ENCODE measurements at regions not wholly inside any gene's neighbourhood (a gene's known extent, or its start where the extent isn't known, plus 50 kb on each side); places are given as distances from the start of the nearest gene placed in this dataset.

DNA sequence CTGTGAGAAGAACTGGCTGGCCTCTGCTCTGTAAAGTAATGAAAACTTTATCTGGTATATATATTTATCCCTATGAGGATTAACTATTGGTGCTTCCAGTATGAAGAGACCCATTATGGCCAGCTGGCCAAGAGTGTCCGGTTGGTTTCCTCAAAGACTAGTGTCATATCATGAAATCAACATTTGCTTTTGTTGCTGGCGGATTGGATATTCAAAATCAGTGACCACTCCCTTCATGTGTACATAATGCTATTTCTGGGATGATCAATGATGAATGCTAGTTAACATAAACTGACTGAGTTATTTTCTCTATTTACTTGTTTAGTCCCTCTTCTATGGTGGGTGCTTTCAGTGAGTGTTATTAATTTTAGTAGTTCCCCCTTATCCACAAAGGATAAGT is 60.8 kb upstream of the NUDT12 start:
- H3K4me3 ChIP-seq (ENCODE audit: low read depth, low read length, poor library complexity, severe bottlenecking) = no peak overlapping the region
- H2AFZ ChIP-seq (ENCODE audit: low read length) = no peak overlapping the region
- TF ChIP-seq EZH2phosphoT487 (IDR thresholded peaks at IDR 0.05; ENCODE audit: borderline replicate concordance, low read depth, low read length) = no peak
- TF ChIP-seq, protein P1, sequence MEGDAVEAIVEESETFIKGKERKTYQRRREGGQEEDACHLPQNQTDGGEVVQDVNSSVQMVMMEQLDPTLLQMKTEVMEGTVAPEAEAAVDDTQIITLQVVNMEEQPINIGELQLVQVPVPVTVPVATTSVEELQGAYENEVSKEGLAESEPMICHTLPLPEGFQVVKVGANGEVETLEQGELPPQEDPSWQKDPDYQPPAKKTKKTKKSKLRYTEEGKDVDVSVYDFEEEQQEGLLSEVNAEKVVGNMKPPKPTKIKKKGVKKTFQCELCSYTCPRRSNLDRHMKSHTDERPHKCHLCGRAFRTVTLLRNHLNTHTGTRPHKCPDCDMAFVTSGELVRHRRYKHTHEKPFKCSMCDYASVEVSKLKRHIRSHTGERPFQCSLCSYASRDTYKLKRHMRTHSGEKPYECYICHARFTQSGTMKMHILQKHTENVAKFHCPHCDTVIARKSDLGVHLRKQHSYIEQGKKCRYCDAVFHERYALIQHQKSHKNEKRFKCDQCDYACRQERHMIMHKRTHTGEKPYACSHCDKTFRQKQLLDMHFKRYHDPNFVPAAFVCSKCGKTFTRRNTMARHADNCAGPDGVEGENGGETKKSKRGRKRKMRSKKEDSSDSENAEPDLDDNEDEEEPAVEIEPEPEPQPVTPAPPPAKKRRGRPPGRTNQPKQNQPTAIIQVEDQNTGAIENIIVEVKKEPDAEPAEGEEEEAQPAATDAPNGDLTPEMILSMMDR (conservative IDR thresholded peaks at IDR 0.05; ENCODE audit: low read length) = no peak
- H3K9me3 ChIP-seq (ENCODE audit: low read length) = no peaks in the 10 kb centered on the region
- no TSS peak for BruUV-seq (replicated peaks)
- DNase-seq (ENCODE audit: low spot score) = no peak
- H3K36me3 ChIP-seq (ENCODE audit: insufficient read depth, low read length) = no peaks in the 10 kb centered on the region
- POLR2A ChIA-PET = no interaction called here
- intact Hi-C loops (cut with micrococcal nuclease; ENCODE audit: unreplicated experiment) = no loop called here
- H3K79me2 ChIP-seq (ENCODE audit: insufficient read depth, low read depth, low read length) = no peaks in the 10 kb centered on the region
- no peak overlapping the region for H3K4me2 ChIP-seq (ENCODE audit: low read length)
- no peak overlapping the region for H3K27ac ChIP-seq (ENCODE audit: low read depth, low read length, poor library complexity, severe bottlenecking)
- H3K4me1 ChIP-seq (ENCODE audit: insufficient read depth, low read length, poor library complexity, severe bottlenecking) = no peaks in the 10 kb centered on the region
- no peaks in the 10 kb centered on the region for H3K9me2 ChIP-seq (ENCODE audit: insufficient read depth, low read length)
- no peaks in the 10 kb centered on the region for H4K20me1 ChIP-seq (ENCODE audit: insufficient read depth, low read length)
- CTCF ChIA-PET (ENCODE audit: unreplicated experiment) = no interaction called here

DNA sequence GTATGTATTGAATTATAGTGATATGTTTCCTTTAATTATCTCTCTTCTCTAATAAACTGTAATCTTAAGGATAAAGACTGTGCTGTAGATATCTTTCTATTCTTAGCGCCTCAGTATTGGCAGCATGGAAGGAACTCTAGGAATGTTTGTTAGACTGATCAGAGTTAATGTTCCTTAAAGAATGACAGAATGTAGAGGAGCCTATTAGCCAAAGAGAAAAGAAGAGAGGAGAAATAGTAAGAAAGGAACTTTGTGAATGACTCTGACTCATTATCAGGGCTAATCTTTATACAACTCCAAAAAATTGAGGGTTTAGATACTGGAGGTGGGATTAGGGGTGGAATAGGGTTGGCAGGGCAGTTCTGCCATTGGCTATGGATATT is 59.0 kb upstream of the NUDT12 start:
- no peak overlapping the region for H2AFZ ChIP-seq (ENCODE audit: low read length)
- H4K20me1 ChIP-seq (ENCODE audit: insufficient read depth, low read length) = no peaks in the 10 kb centered on the region
- BruUV-seq (replicated peaks) = no TSS peak
- ChIA-PET CTCF (ENCODE audit: unreplicated experiment) (no interaction called here), POLR2A (interaction anchor here (1.5 kb wide), 1 partner anchor 20 kb away, joined by 3 read pairs; no protein-coding TSS in a partner anchor)
- intact Hi-C loops (cut with micrococcal nuclease; ENCODE audit: unreplicated experiment) = no loop called here
- TF ChIP-seq EZH2phosphoT487 (IDR thresholded peaks at IDR 0.05; ENCODE audit: borderline replicate concordance, low read depth, low read length) = no peak
- TF ChIP-seq, protein P1 (conservative IDR thresholded peaks at IDR 0.05; ENCODE audit: low read length) = no peak
- H3K9me2 ChIP-seq (ENCODE audit: insufficient read depth, low read length) = no peaks in the 10 kb centered on the region
- DNase-seq (ENCODE audit: low spot score) = no peak
- H3K27ac ChIP-seq (ENCODE audit: low read depth, low read length, poor library complexity, severe bottlenecking) = no peak overlapping the region
- no peak overlapping the region for H3K4me3 ChIP-seq (ENCODE audit: low read depth, low read length, poor library complexity, severe bottlenecking)
- no peak overlapping the region for H3K4me2 ChIP-seq (ENCODE audit: low read length)
- no peaks in the 10 kb centered on the region for H3K79me2 ChIP-seq (ENCODE audit: insufficient read depth, low read depth, low read length)
- no peaks in the 10 kb centered on the region for H3K9me3 ChIP-seq (ENCODE audit: low read length)
- no peaks in the 10 kb centered on the region for H3K4me1 ChIP-seq (ENCODE audit: insufficient read depth, low read length, poor library complexity, severe bottlenecking)
- no peaks in the 10 kb centered on the region for H3K36me3 ChIP-seq (ENCODE audit: insufficient read depth, low read length)

DNA sequence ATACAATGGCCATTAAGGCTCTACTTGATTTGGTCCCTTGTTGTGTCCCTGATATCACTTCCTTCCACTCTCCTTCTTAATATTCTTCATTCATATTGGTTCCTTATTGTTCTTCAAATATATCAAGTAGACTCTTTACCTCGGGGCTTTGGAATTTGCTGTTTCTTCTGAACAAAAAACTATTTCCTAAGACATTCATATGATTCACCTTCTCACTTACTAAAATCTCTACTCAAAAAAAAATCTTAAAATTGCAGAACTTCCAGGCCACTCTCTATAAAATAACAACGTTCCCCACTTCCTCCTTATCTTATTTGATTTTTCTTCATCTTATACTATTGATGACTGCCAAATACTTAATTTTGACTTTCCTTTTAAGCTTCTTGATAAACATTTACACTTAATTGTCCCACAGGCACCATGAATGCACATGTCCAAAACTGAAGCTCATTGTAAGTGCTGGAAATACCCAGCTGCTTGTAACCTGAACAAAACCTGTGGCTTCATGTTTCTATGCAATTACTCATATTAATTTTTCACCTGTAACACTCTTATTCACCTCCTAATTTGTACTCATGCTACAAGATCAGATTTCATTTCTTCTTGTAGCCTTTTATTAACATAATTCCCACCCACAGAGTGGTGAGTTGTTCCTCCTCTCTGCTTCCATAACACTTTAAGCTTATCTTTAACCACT is 58.4 kb upstream of the NUDT12 start:
- BruUV-seq (replicated peaks) = no TSS peak
- ChIA-PET CTCF (ENCODE audit: unreplicated experiment) (no interaction called here), POLR2A (interaction anchor here (1.5 kb wide), 1 partner anchor 21 kb away, joined by 3 read pairs; no protein-coding TSS in a partner anchor)
- Histone ChIP-seq H3K27ac (ENCODE audit: low read depth, low read length, poor library complexity, severe bottlenecking) (no peak overlapping the region), H3K79me2 (ENCODE audit: insufficient read depth, low read depth, low read length) (no peaks in the 10 kb centered on the region), H2AFZ (ENCODE audit: low read length) (no peak overlapping the region), H3K4me2 (ENCODE audit: low read length) (no peak overlapping the region), H3K36me3 (ENCODE audit: insufficient read depth, low read length) (no peaks in the 10 kb centered on the region), H3K9me2 (ENCODE audit: insufficient read depth, low read length) (no peaks in the 10 kb centered on the region), H3K9me3 (ENCODE audit: low read length) (no peaks in the 10 kb centered on the region), H3K4me3 (ENCODE audit: low read depth, low read length, poor library complexity, severe bottlenecking) (no peak overlapping the region), H3K4me1 (ENCODE audit: insufficient read depth, low read length, poor library complexity, severe bottlenecking) (no peaks in the 10 kb centered on the region), H4K20me1 (ENCODE audit: insufficient read depth, low read length) (no peaks in the 10 kb centered on the region)
- TF ChIP-seq, protein P1 (conservative IDR thresholded peaks at IDR 0.05; ENCODE audit: low read length) = no peak
- intact Hi-C loops (cut with micrococcal nuclease; ENCODE audit: unreplicated experiment) = no loop called here
- no peak for DNase-seq (ENCODE audit: low spot score)
